HuH-7 (cell line): ENCODE measurements at regions not wholly inside any gene's neighbourhood (a gene's known extent, or its start where the extent isn't known, plus 50 kb on each side); places are given as distances from the start of the nearest gene placed in this dataset.
"Not testable (repeated sequence)": the region's sequence is repeated elsewhere in the genome, so short reads cannot be mapped to it uniquely, and the experiment has no call there.

ENCODE experiments used
- DNase-seq: peaks from one replicate; pipeline ENCODE4 v3.0.0; 2011; ENCODE audit warnings: low spot score

DNA sequence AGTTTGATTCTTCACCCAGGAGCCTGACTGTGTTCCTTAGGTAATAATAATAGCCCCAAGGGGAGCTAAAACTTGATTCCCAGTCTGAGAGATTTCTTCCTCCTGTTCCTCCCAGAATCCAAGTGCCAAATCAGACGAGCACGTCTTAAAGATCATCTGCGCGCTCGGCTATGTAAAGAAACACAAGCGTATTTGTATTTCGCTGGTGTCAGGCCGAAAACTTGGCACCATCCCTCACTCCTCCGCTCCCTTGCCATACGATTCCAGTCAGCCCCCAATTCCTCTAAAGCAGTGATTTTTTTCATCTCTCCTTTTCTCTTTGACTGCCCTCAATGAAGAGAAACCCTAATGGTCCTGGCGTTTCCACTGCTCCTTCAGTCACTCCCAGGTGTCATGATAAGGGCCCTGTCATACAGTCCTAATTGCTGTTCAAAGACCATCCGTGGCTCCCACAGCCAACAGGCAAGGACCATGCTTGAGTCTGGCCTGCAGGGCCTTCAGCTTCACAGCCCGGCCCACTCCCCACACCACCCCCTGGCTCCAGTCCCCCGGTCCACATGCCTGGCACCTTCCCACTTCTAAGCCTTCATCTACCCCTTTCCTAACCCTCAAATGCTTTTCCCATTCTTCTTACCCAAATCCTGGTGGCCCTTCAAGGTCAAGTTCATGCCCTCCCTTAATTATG, 130.8 kb upstream of the ID2 start:
- no peak for DNase-seq

DNA sequence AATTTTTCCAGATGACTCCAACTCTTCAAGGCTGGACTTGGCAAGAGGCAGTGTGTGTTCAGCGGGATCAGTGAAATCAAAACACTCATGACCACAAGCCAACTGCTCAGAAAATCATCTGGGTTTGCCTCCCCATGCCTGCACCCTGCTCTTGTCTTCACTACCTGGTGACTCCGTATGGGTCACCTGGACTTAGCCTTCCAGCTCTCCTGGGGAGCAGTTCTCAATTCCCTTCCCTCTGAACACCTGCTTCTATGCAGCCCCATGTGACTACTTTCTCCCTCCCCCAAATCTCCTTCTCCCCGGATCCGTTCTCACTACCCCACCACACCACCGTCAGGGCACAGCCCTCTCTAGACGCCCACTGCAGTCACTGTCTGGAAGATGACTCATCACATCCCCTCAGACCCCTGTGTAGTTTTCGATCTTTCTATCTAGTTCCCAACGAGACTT, 130.2 kb upstream of the ID2 start:
- no peak for DNase-seq

DNA sequence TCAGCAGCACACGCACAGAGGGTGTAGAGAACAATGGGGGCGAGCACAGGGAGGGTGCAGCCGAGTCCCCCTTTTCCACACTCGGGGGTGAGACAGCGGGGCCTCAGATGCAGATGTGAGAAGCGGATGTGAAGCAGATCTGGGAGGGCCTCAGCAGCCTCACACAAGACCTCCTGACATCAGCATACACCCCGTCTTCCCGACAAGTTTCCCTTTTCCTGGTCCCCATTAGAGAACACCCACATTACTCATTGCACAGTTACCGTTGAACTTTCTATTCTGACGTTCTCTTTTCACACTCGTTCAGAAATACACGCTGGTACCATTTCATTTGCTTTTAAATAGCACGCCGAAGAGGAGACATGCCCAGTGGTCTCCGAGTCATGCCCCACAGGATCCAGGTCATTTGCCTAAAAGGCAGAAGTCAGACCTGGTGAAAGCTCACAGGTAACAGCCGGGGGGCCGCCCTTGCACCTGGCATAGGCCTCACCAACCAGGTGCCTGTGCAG, 129.5 kb upstream of the ID2 start:
- DNase-seq: no peak

DNA sequence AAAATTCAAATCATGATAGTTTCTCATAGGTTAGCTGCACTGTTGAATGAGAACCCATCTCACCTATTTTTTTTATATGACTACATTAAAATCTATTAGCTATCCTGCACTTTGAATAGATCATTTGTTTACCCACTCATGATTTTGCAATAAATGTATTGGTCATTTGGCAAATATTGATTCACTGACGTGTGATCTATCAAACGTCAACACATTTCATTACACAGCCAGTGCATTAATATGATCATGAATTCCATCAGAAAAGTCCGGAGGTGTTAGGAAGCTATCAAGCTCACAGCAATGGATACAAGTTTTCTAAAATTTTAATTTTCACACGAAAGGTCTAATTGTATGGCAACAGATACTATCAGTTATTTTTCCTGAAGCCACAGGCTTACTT, 128.2 kb upstream of the ID2 start:
- DNase-seq: no peak

DNA sequence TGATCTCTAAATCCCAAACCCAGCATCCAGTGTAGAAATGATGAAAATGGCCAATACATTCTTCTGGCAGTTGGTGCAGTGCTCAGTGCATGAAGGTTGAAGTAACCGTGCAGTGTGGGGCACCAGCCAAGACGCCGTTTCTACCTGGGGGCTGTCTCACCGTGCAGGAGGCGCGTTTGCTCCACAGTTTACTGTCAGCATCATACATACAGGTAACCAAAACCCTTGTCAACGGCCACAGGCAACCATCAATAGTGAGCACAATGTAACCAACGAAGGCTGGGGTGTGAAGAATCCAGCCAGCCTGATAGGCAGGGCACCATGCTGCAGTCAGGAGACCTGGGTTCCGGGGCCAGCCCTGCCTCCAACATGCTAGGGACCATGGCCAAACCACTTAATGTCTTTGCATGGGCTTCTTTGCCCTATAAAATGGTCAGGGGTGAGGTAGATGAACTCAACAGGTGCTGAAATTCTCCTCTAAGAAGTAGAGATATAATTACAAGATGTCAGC, 127.5 kb upstream of the ID2 start:
- DNase-seq: no peak

DNA sequence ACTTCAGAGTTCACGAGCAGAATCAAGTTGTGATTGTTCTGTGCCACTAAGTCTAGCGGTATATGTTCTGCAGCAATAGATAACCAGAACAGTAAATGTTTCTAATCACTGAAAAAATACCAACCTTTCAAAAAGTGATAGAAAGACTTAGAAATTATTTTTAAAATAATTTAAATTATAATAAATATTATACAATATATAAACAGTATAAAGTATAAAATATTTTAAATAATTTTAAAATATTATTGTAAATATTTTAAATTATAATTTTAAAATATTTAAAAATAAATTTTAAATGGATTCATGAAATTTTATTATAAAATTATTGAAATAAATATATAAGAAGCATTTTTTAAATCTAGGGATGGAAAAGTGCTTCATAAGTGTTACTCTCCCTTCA, 126.3 kb upstream of the ID2 start:
- no peak for DNase-seq

DNA sequence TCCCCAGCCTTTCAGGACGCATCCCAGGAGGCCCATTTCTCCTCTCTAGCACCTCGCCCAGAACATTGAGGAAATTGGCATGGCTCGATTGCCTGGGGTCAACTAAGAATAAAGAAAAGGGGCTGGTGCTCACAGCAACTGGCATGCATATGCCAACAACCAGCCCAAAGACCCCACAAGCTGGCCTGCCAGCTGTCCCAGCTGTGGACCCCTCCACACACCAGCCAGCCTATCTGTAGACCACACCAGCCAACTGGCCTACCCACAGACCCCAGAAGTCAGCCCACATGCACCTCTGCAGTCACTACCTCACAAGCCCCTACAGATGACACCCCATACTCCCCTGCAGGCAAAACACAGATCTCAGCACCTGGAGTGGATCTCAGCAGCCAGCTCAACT, 123.8 kb upstream of the ID2 start:
- no peak for DNase-seq

DNA sequence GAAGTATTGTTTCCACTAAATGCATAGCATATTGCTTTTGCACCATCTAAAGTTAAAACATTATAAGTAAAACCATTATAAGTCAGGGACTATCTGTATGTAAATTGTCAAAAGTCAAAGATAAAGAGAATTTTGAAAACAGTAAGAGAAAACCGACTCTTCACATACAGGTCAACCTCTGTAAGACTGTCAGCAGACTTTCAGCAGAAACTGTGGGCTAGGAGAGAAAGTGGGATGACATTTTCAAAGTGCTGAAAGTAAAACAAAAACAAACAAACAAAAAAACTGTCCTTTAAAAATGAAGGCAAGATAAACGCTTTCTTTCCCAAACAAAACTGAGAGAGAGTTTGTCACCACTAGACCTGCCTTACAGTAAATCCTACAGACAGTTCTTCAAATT, 122.9 kb upstream of the ID2 start:
- DNase-seq: no peak

DNA sequence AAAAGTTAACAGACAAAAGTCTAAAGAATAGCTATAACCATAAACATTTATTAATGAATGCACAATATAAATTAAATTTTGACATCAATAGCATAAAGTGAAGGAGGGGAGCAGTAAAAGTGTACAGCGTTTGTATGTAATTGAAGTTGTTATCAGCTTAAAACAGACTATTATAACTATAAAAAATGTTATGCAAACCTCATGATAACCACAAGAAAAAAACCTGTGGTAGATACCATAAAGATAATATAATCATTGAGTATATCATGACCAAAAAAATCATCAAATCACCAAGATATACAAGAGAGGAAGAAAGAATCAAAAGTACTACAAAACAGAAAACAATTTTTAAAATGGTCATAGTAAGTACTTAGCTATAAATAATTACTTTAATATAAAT, 122.1 kb upstream of the ID2 start:
- DNase-seq: no peak

DNA sequence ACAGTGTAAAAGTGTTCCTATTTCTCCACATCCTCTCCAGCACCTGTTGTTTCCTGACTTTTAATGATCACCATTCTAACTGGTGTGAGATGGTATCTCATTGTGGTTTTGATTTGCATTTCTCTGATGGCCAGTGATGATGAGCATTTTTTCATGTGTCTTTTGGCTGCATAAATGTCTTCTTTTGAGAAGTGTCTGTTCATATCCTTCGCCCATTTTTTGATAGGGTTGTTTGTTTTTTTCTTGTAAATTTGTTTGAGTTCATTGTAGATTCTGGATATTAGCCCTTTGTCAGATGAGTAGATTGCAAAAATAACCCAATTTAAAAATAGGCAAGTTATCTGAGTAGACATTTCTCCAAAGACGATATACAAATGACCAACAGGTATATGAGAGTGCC, 120.2 kb upstream of the ID2 start:
- not testable (repeated sequence) for DNase-seq

DNA sequence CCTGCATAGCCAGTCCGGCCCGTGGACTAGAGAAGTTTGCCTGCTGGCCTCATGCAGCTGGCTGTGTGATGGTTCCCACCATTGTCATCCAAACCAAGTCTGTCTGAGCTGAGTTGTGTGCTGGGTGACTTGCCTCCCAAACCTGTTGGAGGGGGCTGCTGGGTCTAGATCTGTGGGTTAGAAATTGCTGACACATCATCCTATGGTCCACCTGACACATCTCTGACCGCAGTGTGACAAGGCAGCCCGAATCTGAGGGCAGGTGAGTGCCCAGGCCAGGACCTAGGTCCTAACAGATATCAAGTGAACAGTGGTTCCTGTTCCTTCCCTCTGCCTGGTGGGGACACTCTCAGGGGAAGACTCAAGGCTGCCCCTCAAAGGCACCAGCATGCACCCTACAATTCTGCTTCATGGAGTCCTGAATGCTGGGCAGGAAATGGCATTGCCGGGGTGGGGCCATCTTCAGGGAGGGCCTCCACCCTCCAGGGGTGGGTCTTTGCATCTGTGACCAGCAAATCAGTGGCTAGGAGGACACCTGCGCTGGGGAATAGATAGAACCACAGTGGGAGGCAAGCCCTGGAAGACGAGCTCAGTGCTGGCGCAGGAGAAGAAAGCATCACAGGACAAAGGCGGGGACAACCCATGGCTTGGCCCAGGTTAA, 117.9 kb upstream of the ID2 start:
- DNase-seq: no peak

DNA sequence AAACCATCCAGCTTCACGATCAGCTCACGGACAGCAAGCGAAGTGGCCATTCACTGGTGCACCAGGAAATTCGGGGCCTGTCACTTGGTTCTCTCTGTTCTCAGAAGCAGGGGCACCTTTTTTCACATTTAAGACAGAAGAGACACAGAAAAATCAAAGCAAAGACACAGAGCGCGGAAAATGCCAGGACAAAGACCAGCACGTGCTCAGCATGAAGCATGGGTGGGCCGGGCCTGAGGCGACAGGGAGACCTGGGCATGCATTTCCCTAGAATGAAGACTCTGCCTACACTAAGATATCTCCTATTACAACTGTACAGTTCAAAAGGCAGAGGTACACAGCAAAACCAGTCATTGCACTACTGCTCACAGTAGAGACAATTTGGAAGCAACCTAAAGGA, 117.4 kb upstream of the ID2 start:
- no peak for DNase-seq

DNA sequence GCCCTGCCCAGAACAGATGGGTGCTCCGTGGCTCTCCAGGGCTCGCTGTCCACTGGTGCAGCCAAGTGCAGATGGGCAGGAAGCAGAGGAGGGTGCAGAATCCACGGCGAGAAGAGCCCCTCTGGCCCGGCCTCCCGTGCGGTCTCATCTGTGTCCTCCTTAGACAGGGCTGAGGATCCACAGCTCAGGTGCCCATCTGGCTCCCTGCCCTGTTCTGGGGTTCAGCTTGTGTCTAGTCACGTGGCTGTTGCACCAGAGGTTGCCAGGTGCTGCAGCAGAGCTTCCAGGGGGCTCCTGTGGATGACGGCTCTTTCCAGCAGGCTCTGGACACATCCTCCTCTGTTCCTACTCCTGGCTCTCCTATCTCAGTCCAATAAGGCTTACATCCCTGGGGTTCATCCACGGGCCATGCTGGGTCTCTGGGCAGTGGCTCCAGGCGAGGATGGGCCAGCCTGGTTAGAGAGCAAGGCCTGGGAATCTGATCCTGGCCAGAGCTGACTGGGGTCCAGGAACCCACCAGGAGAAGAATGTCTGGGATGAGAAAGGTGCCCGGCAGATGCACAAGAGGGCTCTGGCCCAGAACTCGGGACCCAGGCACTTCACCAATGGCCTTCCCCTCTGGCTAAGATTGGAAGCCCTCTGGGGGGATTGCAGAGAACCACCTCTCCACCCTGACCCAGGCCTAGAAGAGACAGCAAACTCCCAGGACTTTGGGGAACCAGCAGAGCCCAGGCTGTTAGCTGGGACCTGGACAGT, 116.3 kb upstream of the ID2 start:
- no peak for DNase-seq

DNA sequence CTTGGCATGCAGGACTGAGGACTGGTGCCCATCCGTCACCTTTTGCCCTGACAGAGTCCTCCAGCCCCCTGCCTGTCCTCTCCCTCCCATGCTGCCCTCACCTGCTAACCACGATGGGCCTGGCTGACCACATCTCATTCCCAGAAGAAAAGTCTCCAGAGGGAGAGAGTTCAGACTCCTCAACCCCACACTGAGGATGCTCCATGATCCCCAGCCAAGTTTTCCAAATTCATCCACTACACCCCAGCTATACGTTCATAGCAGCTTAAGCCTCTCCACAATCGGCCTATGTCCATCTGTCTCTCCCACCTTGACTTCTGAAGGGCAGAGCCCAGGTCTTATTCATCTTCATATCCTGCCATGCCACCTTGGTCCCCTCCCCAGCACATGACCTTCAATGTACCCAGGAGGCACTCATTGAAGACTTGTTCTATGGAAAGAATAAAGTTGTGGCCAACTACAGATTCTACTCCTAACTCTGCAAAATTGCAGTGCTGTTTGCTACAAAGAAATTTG, 115.6 kb upstream of the ID2 start:
- no peak for DNase-seq

DNA sequence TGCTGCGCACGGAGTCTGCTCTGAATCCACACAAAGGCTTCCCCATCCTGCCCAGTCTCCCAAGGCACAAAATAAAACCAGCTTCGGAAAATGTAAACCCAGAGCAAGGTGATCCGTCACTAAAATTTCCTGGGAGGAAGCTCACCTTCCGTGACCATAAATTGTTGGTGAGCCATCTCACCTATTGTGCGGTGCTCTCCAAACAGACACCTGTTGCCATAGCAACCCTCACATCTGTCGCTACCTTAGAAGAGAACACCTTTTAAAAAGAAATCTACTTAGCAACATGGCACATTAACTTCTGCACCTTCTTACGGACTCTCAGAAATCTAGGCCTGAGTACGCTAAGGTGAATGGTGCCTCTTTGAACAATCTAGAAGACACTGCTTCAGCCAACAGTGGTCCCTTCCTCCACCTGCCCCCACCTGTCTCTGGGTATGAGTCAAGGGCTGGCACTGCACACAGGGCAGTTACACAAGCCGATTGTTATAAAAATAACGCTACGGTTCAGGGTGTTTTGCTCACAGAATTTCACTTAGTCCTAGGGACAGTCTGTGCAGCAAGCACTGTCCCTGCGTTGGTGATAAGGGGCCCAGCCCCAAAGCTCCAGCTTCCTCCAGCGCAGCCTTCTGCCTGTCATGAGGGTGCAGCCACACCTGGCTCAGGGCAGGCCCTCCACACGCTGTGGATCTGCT, 114.9 kb upstream of the ID2 start:
- no peak for DNase-seq

DNA sequence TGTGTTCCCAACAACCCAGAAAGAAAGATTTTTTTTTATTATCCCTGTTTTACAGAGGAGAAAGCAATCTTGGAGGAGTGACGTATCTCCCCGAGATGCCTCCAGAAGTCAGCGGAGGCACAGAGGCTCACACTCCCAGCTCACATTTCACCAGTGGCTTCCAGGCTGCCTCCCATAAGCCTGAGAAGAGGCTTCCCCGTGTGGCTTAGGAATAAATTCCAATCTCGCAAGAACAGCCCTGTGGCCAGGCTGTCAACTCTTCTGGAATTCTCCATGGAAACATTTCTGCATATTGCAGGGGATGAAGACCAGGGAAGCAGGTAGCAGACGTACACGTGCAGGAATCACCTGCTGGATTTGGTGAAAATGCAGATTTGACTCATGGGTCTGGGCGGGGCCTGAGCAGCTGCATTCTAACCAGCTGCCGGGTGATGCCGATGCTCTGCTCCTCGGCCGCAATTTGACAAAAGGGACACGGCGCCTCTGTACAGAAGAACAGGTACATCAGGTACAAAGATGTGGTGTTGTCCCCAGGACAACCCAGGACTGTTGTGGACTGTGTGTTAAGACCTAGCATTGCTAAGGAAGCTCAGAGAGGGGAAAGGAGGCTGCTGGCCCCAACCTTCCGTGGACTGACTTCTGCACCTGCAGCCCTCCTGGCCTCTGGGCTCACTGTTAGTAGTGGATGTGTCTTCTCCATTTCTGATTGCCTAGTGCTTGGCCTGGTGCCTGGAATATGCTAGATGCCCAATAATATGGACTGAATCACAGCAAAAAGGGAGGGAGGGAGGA, 114.2 kb upstream of the ID2 start:
- DNase-seq: no peak

DNA sequence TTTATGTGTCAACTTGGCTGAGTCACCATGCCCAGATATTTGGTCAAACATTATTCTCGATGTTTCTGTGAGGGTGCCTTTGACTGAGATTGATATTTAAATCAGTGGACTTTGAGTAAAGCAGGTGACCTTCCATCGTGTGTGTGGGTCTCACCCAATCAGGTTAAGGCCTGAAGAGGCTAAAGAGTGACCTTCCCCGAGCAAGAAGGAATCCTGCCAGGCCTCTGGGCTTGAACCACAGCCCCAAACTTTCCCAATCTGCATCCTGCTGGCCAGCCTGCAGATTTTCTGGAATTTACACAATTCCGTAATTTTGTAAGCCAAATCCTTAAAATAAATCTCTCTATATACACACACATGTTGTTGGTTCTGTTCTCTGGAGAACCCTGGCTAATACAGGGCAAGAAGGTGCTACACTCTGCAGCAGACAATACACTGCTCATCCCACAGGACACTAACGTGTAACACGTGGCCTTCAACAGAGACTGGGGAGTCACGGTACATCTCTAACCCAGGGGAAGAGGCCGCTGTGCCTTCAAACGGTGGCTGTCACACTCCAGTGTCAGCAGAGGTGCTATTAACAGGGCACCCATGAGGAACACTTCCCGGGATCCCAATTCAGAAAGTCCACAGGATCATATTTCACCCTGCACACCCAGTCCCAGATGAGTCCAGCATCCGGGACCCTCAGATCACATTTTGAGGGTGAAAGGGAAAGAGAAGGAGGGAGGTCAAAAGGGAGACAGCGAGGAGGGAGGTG, 113.1 kb upstream of the ID2 start:
- no peak for DNase-seq

DNA sequence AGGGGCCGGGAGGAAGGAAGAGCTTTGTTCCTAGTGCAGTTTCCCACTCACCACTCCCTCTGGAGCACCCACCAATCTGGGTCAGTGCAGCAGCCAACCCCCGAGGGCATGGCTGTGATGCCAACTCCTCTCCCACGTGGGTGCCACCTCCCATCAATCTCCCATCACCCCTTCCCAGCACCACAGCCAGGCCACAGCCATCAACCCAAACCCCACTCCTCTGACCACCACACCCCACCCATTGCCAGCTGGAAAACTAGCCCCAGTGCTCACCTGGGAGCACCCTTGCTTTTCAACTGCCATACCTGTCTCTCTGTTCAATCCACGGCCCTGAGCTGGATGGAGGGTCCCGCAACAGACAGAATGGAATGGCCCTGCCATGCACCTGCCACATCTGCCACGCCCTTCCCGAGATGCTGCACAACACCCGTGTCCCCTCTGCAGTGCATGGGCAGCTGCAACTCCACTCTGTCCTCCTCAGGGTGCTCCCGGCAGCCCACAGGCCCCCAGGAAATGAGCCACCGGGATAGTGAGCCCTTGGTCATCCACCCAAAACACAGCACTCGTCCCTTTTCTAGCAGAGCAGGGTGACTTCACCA, 112.4 kb upstream of the ID2 start:
- DNase-seq: no peak

DNA sequence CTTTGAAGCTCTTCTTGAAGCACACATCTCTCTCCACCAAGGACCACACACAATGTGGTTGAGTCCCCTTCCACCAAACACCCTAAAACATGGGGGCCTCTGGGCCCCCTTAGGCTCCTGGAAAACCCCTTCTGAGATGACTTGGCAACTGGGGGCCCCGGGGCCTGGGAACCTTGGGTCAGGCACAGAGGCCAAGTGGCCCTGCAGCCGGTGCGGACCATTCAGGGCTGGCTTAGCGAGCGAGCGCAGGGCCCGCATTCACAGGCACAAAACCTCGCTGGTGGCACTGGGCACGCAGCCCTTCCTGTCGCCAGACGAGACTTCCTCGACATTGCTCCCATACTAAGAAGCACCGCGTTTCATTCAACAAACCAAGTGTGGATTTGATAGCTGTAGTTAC, 111.2 kb upstream of the ID2 start:
- DNase-seq: no peak

DNA sequence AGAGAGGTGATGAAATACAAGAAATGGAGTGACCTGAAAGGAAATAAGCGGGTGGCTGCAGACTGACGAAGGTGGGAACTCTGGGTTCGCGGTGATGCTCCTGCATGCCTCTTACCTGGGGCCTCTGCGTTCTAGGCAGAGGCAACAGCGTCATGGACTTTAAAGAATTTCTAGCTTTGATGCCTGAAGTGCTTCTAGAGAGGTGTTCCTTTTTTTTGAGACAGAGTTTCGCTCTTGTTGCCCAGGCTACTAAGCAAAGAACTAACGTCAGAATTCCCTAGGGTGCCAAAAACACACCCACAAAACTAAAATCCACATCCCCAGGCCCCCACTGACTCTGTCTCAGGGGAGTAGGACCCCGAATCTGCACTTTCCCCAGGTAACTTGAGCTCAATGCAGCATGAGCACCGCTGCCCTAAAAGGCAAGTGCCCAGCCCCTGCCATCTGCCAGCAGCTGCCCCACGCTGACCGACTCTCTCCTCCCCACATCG, 110.5 kb upstream of the ID2 start:
- DNase-seq: no peak
